K562 (cell line): ENCODE measurements at regions not wholly inside any gene's neighbourhood (a gene's known extent, or its start where the extent isn't known, plus 50 kb on each side); places are given as distances from the start of the nearest gene placed in this dataset.

Experiments
- ATAC-seq: fragments of 200-7000 bp; cut with Tn5 transposase; 3 replicates; pipeline ENCODE4 v1.9.1; 2020; ENCODE audit warnings: moderate library complexity
- BruUV-seq: library from RNA; stranded (reverse); fragments of 400-500 nt; replicated peaks from 2 replicates; lab custom pipeline; 2021; lab: Mats Ljungman, UMichigan
- CTCF ChIA-PET: fragments of 300-600 bp; formaldehyde crosslinking; extraction: SDS; loops from one replicate; lab custom pipeline; 2021; ENCODE audit warnings: low intra/inter-chr PET ratio; lab: Yijun Ruan, JAX
- POLR2A ChIA-PET: fragments of 300-600, 350-650 bp; sonication (Branson Sonifier 250); formaldehyde crosslinking; extraction: SDS; loops from one replicate; lab custom pipeline; 2021; ENCODE audit warnings: antibody characterized with exemption, inconsistent platforms; lab: Yijun Ruan, JAX
- DNase-seq, 4 experiments: peaks; one replicate each; pipeline versions ENCODE4 v3.0.0 to v3.0.0-alpha.2; 2011 to 2018; ENCODE audit warnings: low spot score in 3 of 4, mixed read lengths in 3 of 4; ENCODE audit errors: extremely low read depth in 1 of 4
- FAIRE-seq: peaks from 2 replicates; lab custom pipeline; 2011; peaks lifted over from hg19 to GRCh38; lab: Jason Lieb, UNC
- H2AFZ ChIP-seq: 2 replicates; pipeline ENCODE4 v1.6.0; 2011; ENCODE audit warnings: low read depth, low read length, control low read depth, inconsistent platforms
- H3K27ac ChIP-seq: fragments of 200-600 bp; 3 replicates; pipeline ENCODE4 v1.8.0; 2011; ENCODE audit warnings: low read depth, mild to moderate bottlenecking, control low read depth, inconsistent platforms, low read length, moderate library complexity, mixed read lengths; ENCODE audit errors: extremely low read depth
- H3K27me3 ChIP-seq, 2 experiments: fragments of 300-600 bp in 1 of 2; 2 replicates in 1 of 2; 3 replicates in 1 of 2; pipeline versions ENCODE4 v1.6.0 to v1.8.0; 2011; ENCODE audit warnings: inconsistent platforms in 2 of 2, low read length in 2 of 2, mild to moderate bottlenecking in 1 of 2, mixed read lengths in 1 of 2, moderate library complexity in 1 of 2; ENCODE audit not compliant: control insufficient read depth in 2 of 2, insufficient read depth in 2 of 2
- H3K36me3 ChIP-seq: fragments of 300-600 bp; 3 replicates; pipeline ENCODE4 v1.8.0; 2011; ENCODE audit warnings: mild to moderate bottlenecking, low read length, inconsistent platforms; ENCODE audit not compliant: control insufficient read depth, insufficient read depth
- H3K4me1 ChIP-seq, 2 experiments: fragments of 200-600 bp in 1 of 2; replicated peaks in 1 of 2; 2 replicates in 1 of 2; 3 replicates in 1 of 2; pipeline versions ENCODE4 v1.5.1 to v1.8.0; 2011; ENCODE audit warnings: inconsistent platforms in 2 of 2, low read length in 2 of 2, mild to moderate bottlenecking in 1 of 2, mixed read lengths in 1 of 2, moderate library complexity in 1 of 2; ENCODE audit not compliant: control insufficient read depth in 2 of 2, insufficient read depth in 2 of 2
- H3K4me2 ChIP-seq: 2 replicates; pipeline ENCODE4 v1.6.1; 2011; ENCODE audit warnings: low read length, control low read depth, inconsistent platforms, mixed read lengths; ENCODE audit not compliant: insufficient read depth
- H3K4me3 ChIP-seq: fragments of 200-600 bp; sonication (generic), shearing (Covaris generic); 2 replicates; pipeline ENCODE4 v1.5.1; 2016; ENCODE audit warnings: control low read depth, inconsistent platforms
- H3K79me2 ChIP-seq: fragments of 200-600 bp; 3 replicates; pipeline ENCODE4 v1.8.0; 2011; ENCODE audit warnings: low read length, inconsistent platforms; ENCODE audit not compliant: control insufficient read depth, insufficient read depth
- H3K9ac ChIP-seq, 2 experiments: 2 replicates each; pipeline versions ENCODE4 v1.6.0 to v1.6.1; 2011; ENCODE audit warnings: low read depth in 2 of 2, low read length in 2 of 2, control low read depth in 1 of 2, inconsistent platforms in 1 of 2, mild to moderate bottlenecking in 1 of 2, mixed read lengths in 1 of 2; ENCODE audit not compliant: insufficient read depth in 1 of 2
- H3K9me1 ChIP-seq: one replicate; pipeline ENCODE4 v1.6.0; 2011; ENCODE audit warnings: inconsistent platforms, mild to moderate bottlenecking, low read length, moderate library complexity; ENCODE audit not compliant: control insufficient read depth, insufficient read depth
- H3K9me3 ChIP-seq: replicated peaks from 2 replicates; pipeline ENCODE4 v1.5.1; 2011; ENCODE audit warnings: low read depth, low read length, inconsistent platforms; ENCODE audit not compliant: control insufficient read depth, insufficient read depth
- H4K20me1 ChIP-seq: replicated peaks from 2 replicates; pipeline ENCODE4 v1.6.1; 2011; ENCODE audit warnings: low read length, inconsistent platforms, mixed read lengths; ENCODE audit not compliant: control insufficient read depth, insufficient read depth
- PTBP1 ChIP-seq: fragments of 200-400 bp; formaldehyde crosslinking; IDR thresholded peaks from 2 replicates; pipeline ENCODE4 v1.6.1; 2017; ENCODE audit warnings: low read depth, low read length
- ZNF274 ChIP-seq: IDR thresholded peaks from 2 replicates; pipeline ENCODE4 v1.6.1; 2011; ENCODE audit warnings: low read depth, mild to moderate bottlenecking, low read length, moderate library complexity, borderline replicate concordance
- WGBS: fragments of 100-300 bp; shearing (Covaris generic); methylation state at CpG from one replicate; pipeline ENCODE4 v1.1.6; 2016; ENCODE audit warnings: low coverage, mixed read lengths; ENCODE audit not compliant: insufficient coverage; ENCODE audit errors: missing lambda C conversion rate; 5-methylcytosine and 5-hydroxymethylcytosine counted together
- in situ Hi-C: fragments of 300-500 bp; cut with MboI; formaldehyde crosslinking; loops from 4 replicates; pipeline ENCODE4 v1.15.0; 2018; ENCODE audit warnings: inconsistent platforms, mixed read lengths
- intact Hi-C: fragments of 100-400 bp; cut with micrococcal nuclease; formaldehyde crosslinking; loops from 2 replicates; pipeline ENCODE4 v1.14.2; 2022
- TF ChIP-seq, protein P1 (sequence below): sonication (generic); formaldehyde crosslinking; IDR thresholded peaks from 2 replicates; pipeline ENCODE4 v1.8.0; 2022; ENCODE audit warnings: mild to moderate bottlenecking, missing genetic modification reagents
- TF ChIP-seq, protein P2 (sequence below): sonication (generic); formaldehyde crosslinking; IDR thresholded peaks from 2 replicates; pipeline ENCODE4 v1.8.0; 2023; ENCODE audit warnings: missing genetic modification reagents, mild to moderate bottlenecking, borderline replicate concordance
- TF ChIP-seq, protein P3 (sequence below): sonication (generic); formaldehyde crosslinking; IDR thresholded peaks from 2 replicates; pipeline ENCODE4 v1.8.1; 2023; ENCODE audit warnings: mild to moderate bottlenecking, missing genetic modification reagents, moderate library complexity

DNA sequence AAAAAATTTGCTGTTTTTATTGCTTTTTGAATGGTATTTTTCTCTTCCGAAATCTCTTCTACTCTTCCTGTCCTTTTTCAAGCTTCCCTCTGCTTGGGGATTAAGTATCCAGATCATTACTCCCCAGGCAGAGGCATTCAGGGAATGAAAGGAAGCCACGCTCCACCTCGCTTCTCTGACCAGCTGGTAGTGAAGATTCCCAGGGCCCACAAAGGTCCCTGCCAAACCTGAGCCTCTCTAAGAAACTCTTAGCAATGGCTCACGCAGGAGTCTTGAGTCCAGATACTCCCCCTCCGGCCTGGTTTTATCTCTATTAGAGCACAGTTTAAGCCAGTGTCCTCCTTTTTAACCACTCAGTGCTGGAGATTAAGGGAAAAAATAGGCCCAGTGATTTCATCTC, 51.4 kb upstream of the SOD3 start:
- DNase-seq = no peak
- Histone ChIP-seq H2AFZ (no peak overlapping the region), H3K9me3 (no peaks in the 10 kb centered on the region), H3K9ac (no peak overlapping the region), H3K27me3 (peaks cover 0 to 5% of the 10 kb centered on the region in 2 experiments; a peak in 1 of 5 replicates), H3K79me2 (no peaks in the 10 kb centered on the region), H3K4me3 (no peak overlapping the region)
- no peak for ATAC-seq
- CTCF ChIA-PET = no interaction called here
- in situ Hi-C loops = no loop called here
- WGBS = 7% methylated on average over 5 of the region's 5 CpGs
- TF ChIP-seq, protein P1, sequence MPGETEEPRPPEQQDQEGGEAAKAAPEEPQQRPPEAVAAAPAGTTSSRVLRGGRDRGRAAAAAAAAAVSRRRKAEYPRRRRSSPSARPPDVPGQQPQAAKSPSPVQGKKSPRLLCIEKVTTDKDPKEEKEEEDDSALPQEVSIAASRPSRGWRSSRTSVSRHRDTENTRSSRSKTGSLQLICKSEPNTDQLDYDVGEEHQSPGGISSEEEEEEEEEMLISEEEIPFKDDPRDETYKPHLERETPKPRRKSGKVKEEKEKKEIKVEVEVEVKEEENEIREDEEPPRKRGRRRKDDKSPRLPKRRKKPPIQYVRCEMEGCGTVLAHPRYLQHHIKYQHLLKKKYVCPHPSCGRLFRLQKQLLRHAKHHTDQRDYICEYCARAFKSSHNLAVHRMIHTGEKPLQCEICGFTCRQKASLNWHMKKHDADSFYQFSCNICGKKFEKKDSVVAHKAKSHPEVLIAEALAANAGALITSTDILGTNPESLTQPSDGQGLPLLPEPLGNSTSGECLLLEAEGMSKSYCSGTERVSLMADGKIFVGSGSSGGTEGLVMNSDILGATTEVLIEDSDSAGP (CRISPR knock-in tag) = no peak
- TF ChIP-seq, all 486 proteins: peak for 0
- Histone ChIP-seq H3K4me2 (no peak overlapping the region), H3K27ac (no peak overlapping the region), H3K9me1 (no peaks in the 10 kb centered on the region), H3K36me3 (no peaks in the 10 kb centered on the region), H4K20me1 (no peaks in the 10 kb centered on the region), H3K4me1 (peaks cover 0 to 3% of the 10 kb centered on the region in 2 experiments; a peak in 2 of 5 replicates)
- no TSS peak for BruUV-seq
- POLR2A ChIA-PET = interaction anchor here (0.7 kb wide), 1 partner anchor 397 kb away, joined by 6 read pairs; no protein-coding TSS in a partner anchor
- intact Hi-C loops = no loop called here
- no peak for FAIRE-seq

- Histone ChIP-seq H3K4me1 (peaks cover 0 to 3% of the 10 kb centered on the region in 2 experiments; a peak in 2 of 5 replicates), H3K79me2 (no peaks in the 10 kb centered on the region), H3K4me2 (no peak overlapping the region), H2AFZ (no peak overlapping the region), H3K27ac (no peak overlapping the region), H3K9me3 (no peaks in the 10 kb centered on the region), H4K20me1 (no peaks in the 10 kb centered on the region), H3K9ac (no peak overlapping the region), H3K4me3 (no peak overlapping the region), H3K27me3 (peaks cover 0 to 5% of the 10 kb centered on the region in 2 experiments; a peak in 1 of 5 replicates), H3K36me3 (no peaks in the 10 kb centered on the region), H3K9me1 (no peaks in the 10 kb centered on the region)
- ChIA-PET POLR2A (no interaction called here), CTCF (no interaction called here)
- FAIRE-seq (no peak), ATAC-seq (no peak), DNase-seq (no peak)
- BruUV-seq = no TSS peak
- intact Hi-C loops = no loop called here
- WGBS = 2% methylated on average over 5 of the region's 5 CpGs
- in situ Hi-C loops = no loop called here
- no peak for TF ChIP-seq PTBP1
- TF ChIP-seq, protein P2, sequence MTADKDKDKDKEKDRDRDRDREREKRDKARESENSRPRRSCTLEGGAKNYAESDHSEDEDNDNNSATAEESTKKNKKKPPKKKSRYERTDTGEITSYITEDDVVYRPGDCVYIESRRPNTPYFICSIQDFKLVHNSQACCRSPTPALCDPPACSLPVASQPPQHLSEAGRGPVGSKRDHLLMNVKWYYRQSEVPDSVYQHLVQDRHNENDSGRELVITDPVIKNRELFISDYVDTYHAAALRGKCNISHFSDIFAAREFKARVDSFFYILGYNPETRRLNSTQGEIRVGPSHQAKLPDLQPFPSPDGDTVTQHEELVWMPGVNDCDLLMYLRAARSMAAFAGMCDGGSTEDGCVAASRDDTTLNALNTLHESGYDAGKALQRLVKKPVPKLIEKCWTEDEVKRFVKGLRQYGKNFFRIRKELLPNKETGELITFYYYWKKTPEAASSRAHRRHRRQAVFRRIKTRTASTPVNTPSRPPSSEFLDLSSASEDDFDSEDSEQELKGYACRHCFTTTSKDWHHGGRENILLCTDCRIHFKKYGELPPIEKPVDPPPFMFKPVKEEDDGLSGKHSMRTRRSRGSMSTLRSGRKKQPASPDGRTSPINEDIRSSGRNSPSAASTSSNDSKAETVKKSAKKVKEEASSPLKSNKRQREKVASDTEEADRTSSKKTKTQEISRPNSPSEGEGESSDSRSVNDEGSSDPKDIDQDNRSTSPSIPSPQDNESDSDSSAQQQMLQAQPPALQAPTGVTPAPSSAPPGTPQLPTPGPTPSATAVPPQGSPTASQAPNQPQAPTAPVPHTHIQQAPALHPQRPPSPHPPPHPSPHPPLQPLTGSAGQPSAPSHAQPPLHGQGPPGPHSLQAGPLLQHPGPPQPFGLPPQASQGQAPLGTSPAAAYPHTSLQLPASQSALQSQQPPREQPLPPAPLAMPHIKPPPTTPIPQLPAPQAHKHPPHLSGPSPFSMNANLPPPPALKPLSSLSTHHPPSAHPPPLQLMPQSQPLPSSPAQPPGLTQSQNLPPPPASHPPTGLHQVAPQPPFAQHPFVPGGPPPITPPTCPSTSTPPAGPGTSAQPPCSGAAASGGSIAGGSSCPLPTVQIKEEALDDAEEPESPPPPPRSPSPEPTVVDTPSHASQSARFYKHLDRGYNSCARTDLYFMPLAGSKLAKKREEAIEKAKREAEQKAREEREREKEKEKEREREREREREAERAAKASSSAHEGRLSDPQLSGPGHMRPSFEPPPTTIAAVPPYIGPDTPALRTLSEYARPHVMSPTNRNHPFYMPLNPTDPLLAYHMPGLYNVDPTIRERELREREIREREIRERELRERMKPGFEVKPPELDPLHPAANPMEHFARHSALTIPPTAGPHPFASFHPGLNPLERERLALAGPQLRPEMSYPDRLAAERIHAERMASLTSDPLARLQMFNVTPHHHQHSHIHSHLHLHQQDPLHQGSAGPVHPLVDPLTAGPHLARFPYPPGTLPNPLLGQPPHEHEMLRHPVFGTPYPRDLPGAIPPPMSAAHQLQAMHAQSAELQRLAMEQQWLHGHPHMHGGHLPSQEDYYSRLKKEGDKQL (CRISPR knock-in tag) = no peak
- TF ChIP-seq, protein P3, sequence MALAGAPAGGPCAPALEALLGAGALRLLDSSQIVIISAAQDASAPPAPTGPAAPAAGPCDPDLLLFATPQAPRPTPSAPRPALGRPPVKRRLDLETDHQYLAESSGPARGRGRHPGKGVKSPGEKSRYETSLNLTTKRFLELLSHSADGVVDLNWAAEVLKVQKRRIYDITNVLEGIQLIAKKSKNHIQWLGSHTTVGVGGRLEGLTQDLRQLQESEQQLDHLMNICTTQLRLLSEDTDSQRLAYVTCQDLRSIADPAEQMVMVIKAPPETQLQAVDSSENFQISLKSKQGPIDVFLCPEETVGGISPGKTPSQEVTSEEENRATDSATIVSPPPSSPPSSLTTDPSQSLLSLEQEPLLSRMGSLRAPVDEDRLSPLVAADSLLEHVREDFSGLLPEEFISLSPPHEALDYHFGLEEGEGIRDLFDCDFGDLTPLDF = no peak
- no peak for TF ChIP-seq ZNF274
These were observed 50.0 kb upstream of the SOD3 start for GRCh38 chr4:24745172-24745895.
